ENCODE measurements at regions not wholly inside any gene's neighbourhood (a gene's known extent, or its start where the extent isn't known, plus 50 kb on each side); places are given as distances from the start of the nearest gene placed in this dataset.

DNA sequence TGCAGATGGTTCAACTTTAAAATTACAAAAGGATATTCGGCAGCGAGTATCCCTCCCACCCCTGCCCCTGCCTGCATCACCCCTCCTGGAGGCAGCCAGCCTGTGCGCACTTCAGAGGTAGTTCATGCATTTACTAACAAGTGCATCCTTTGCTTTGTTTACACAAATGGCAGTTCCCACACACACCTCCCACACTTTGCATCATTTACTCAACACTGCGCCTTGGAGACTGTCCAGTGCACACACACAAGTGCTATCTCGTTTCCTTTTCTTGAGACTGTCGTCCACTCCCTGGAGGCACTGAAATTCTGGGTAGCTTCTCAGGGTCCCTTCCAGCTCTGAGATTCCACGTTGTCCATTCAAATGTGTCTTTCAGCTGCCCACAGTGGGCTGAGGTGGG, 53.1 kb upstream of the VSX1 start:
- intact Hi-C loops (cut with DNase I): no loop called here
- no peak for DNase-seq

DNA sequence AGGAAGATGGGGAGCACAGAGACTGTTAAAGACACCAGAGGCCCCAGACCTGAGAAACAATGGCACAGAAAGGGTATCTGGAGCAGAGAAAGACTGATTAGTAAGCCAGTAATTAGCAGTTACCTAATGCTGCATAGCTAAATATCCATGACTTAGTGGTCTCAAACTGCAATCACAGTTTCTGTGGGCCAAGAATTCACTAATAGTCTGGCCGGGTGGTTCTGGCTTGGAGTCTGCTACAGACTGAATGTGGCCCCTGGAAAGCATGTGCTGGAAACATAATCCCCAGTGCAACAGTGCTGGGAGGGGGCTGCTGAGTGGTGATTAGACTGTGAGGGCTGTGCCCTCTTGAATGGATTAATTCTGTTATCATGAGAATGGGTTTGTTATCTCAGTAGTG, 54.1 kb upstream of the VSX1 start:
- intact Hi-C loops (cut with DNase I): no loop called here
- DNase-seq: no peak

GRCh38 chr20:25136643-25137559, 55.0 kb upstream of the VSX1 start:
- peak; percentile 41 to 95 (median 72) for DNase-seq
- intact Hi-C loops (cut with DNase I): no loop called here

DNA sequence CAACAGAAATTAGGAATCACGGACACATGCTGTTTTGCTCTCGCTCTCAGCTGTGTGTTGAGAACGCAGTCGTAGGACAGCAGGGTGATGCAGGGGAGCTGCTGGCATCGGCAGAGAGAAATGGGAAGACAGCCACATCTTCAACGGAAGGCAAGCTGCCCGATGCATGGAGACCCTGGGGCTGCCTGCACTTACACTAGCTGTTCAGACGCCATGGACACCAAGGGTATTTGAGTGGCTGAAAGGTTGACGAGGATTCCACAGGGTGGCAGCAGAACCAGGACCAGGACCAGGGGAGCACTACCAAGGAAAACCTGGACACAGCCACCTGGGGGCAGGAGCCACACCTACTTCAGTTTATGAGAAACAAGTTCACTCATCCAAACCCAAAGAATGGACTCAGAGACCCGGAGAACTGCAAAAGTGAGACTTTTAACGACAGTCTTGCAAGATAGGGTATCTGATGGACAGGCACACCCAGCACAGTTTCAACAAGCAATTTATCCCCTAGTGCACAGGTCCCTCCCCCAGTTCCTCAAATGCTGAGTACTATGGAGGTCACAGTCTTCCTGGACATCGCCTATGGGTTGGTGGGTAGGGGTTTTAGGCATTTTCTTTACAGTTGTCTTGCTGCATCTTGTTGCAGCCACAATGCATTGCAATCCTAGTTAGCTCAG, 56.3 kb upstream of the ENTPD6 start:
- intact Hi-C loops (cut with DNase I): no loop called here
- no peak for DNase-seq

DNA sequence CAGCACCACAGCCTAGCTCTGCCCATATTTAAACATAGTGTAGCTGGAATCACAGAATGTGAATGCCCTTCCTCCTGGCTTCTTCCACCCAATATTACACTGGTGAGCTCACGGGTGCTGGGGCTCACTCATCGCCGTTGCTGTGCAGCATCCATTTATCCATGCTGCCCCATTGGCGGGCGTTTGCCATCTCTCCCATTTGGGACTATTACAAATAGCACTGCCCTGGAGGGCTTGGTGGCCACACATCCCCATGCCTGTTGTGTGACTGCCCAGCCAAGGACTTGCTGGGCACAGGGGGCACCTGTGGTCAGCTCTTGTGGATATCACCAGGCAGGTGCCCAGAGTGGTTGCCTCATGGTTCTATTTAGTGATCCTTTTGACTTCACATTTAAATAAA, 54.5 kb upstream of the ENTPD6 start:
- intact Hi-C loops (cut with DNase I): no loop called here
- DNase-seq: peak in 1 of 10 donors; percentile 59

DNA sequence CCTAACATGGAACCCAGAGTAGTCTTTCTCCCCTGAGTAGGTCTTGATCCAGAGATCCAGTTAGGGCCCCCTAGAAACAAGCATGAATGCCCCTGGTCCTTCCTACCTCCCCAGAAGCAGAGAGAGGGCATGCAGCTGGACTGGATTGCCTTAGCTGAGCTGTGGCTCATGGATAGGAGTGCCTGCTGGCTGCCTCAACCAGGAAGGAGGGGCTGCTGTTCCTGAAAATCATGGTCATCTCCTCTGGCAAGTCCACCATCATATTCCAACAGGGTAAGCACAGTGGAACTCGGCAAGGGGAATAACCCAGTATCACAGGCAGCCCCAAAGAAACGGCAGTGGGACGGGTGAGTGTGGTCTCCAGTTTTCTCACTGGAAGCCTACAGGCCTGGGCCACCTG, 53.1 kb upstream of the ENTPD6 start:
- no peak for DNase-seq
- intact Hi-C loops (cut with DNase I): no loop called here

DNA sequence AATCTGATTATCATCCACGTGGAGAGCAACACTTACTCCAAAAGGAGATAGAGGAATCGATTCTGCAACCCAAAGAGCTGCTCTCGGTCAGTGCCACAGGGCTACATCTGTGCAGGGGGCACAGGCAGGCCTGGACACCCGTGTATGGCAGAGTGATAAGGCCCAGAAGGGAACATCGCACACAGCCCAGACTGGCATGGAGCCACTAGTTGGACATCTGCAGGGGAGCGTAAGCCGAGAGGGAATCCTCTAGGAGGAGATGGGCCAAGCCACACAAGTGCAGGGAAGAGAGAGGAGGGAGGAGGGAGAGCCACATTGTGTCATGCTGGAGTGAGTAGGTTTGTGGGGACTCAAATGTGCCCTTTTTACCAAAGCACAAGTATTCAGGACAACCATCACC, 50.4 kb upstream of the ENTPD6 start:
- intact Hi-C loops (cut with DNase I): no loop called here
- DNase-seq: peak in 3 of 10 donors; percentile 35 to 76 (median 72)

Data from posterior cingulate gyrus (tissue), 11 donors.